Embryonic facial prominence (tissue), 1 donor: ENCODE measurements at regions not wholly inside any gene's neighbourhood (a gene's known extent, or its start where the extent isn't known, plus 50 kb on each side); places are given as distances from the start of the nearest gene placed in this dataset.
"Not testable (repeated sequence)": the region's sequence is repeated elsewhere in the genome, so short reads cannot be mapped to it uniquely, and the experiment has no call there.

ENCODE experiments used
- DNase-seq: peaks from one replicate; pipeline ENCODE4 v3.0.0-alpha.2; 2016; ENCODE audit errors: extremely low spot score

- no peak for DNase-seq
These were observed 52.1 kb downstream of the CARTPT start for GRCh38 chr5:71771191-71771590.

DNA sequence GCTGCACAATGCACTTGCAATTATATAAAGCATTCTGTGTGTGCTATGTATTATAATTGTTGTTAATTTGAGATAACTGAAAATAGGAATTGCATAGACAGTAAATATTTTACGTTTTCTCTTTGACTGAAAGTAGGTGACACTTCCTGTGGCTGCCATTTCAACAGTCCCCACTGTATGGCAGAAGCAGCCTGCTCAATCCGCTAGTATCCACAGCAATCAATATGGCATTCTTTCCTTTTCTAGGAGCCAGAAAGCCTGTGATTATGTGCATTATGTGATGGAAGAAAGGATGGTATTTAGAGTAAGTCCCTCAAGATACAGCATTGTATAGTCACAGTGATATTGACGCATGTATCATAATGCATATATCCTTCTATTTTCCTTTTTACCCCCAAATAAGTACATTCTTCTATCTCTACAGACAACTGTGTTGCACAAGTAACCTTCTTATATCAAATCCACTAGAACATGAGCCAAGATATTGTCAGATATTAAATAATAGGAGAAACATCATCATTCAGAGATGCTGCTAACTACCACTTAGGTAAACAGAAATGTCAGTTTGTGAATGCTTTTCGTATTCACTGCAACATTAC, 59.7 kb downstream of the CARTPT start:
- DNase-seq: peak; percentile 17

GRCh38 chr5:71780597-71780996, 61.5 kb downstream of the CARTPT start:
- DNase-seq: no peak

- DNase-seq: no peak
These were observed 63.3 kb downstream of the CARTPT start for GRCh38 chr5:71782393-71782770.

DNA sequence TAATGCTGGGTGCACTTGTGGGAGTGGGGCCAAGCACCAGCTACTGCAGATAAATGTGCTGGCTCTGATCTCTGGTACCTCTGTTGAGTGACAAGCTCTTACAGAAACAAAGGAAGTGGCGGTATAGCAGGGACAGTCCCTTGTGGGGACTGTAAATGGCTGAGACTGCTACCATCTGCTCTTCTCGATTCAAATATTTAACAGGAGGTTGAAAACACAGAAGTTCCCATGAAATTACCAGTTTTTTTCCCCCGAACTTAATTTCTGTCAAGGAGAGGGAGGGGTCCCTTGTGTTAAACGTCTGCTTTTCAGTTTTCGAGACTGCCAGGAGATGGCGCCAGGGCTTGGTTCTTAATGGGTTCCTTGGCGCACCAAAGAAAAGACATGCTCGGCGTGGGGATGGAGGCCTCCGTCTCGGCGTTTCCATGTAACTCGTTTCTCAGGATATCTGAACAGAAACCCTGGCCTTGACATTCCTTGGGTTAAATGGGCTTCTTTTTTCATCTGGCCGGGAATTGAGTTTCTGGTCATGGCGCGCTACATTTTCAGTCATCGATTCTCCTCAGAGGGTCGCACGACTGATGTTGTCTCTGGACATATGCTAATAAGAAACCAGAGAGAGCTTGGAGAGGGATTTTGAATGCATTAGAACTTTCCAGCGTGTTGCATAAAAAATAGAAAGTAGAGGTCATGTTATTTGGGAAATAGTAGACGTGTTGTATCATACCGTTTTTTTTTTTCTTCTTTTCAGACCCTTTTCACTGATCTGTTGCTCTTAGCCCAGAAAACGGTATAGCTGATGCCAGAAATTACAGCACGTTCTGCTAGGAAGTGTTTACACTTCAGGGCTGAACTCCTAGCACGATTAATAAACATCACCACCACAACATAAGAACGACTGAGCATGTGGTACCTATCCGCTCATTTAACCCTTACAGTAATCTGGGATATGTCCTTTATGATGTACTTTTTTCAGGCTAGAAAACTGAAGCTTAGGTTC, 64.0 kb downstream of the CARTPT start:
- peak; percentile 66 for DNase-seq

GRCh38 chr5:71783891-71784290, 64.8 kb downstream of the CARTPT start:
- DNase-seq: no peak

DNA sequence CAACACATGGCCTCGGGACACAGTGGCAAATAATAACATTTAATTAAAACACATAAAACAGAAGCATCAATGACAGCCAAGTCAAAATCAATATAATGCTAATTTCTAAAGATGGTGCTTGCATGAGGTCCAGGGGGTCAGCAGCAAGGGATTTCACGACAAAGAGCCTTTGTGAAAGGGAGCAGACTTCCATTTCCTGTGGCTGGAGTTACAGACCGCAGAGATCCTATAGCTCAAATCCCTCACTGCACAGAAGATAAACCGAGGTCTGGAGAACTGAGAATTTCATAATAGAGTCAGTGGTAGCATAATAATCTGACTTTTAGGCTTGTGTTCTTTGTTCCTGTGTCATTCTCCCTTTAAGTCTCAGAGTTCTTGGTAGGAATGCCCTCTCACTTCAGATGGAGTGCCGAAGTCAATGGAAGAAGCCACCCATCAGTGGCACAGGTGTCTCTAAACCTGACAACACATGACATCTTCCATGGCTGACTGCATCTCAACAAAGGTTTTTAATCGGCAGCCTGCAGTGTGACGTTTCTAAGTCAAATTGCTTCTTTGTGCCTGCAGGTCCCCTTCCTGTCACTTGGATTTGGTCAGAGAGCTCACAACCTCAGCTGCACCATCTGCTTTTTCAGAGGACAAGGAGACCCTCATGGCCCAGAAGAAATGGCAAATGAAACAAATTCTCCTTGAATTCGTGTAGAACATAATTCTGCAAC, 67.4 kb downstream of the CARTPT start:
- no peak for DNase-seq

DNA sequence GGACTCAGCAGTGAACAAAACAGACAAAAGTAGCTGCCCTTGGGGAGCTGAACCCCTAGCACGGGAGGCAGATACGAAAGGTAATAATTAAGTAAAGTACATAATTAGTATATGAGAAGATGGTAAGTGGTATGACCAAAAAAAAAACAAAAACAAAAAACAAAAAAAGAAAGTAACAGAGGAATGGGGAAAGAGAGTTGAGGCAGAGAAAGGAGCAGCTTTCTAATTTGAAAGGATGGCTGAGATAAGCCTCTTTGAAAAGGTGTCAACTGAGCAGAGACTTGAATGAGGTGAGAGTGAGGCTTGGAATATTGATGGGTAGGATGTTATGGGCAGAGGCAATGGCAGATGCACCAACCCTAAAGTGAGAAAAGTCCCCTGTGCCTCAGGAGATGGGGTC, 69.7 kb downstream of the CARTPT start:
- no peak for DNase-seq

DNA sequence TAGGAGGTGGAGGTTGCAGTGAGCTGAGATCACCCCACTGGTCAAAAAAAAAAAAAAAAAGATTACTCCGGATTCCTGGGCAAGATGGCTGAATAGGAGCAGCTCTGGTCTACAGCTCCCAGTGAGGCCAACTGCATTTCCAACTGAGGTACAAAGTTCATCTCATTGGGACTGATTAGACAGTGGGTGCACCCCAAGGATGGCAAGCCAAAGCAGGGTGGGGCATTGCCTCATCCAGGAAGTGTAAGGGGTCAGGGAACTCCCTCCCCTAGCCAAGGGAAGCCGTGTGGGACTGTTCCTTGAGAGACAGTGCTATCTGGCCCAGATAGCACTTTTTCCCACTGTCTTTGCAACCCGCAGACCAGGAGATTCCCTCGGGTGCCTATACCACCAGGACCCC, 70.7 kb downstream of the CARTPT start:
- no peak for DNase-seq

DNA sequence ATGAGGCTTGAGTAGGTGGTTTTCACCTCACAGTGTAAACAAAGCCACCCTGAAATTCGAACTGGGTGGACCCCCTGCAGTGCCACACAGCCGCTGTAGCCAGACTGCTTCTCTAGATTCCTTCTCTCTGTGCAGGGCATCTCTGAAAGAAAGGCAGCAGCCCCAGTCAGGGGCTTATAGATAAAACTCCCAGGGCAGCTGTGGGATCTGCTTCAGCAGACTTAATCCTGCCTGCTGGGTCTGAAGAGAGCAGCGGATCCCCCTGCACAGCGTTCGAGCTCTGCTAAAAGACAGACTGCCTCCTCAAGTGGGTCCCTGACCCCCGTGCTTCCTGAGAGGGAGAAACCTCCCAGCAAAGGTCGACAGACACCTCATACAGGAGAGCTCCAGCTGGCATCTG, 71.4 kb downstream of the CARTPT start:
- DNase-seq: no peak

DNA sequence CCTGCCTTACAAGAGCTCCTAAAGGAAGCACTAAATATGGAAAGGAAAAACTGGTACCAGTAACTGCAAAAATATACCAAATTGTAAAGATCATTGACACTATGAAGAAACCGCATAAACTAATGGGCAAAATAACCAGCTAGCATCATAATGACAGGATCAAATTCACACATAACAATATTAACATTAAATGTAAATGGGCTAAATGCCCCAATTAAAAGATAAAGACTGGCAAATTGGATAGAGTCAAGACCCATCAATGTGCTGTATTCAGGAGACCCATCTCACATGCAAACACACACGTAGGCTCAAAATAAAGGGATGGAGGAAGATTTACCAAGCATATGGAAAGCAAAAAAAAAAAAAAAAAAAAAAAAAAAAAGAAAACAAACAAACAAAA, 73.0 kb downstream of the CARTPT start:
- DNase-seq: not testable (repeated sequence)

- DNase-seq: no peak
These were observed 75.1 kb downstream of the CARTPT start for GRCh38 chr5:71794061-71794695.

GRCh38 chr5:71802673-71803072, 83.6 kb downstream of the CARTPT start:
- no peak for DNase-seq

DNA sequence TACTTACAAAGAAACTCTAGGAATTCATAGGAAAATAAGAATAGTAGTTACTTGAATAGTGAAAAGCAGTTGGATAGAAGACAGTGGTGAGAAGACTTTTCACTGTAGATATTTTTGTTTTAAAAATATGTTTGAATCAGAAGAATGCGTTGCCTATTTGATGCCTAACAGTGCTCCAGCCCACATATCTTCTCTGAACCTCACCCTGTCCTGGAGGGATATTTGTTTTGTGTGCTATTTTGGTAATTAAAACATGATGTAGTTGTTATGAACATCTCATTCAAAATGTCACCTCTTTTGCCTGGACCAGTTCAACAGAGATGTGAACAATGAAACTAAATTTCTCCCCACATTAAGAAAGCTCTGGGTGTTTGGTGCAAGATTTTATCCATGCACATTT, 87.6 kb downstream of the CARTPT start:
- DNase-seq: no peak

DNA sequence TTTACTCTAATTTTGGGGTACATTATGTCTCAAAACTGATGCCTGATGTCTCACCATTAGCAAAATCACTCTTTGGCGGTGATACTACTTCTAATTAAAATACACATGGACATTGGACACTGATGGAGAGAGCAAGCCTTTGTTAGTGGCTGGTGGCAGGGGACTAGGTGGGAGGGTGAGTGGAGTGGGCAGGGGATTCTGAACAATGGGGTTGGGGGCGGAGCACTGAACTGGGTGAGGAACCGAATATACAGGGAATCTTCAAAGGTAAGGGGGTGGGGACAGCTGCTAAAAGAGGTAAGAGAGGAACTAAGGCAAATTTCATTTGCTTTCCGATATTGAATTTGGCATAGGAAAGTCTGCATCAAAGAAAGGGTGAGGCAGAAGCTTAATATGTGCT, 88.8 kb downstream of the CARTPT start:
- DNase-seq: no peak

DNA sequence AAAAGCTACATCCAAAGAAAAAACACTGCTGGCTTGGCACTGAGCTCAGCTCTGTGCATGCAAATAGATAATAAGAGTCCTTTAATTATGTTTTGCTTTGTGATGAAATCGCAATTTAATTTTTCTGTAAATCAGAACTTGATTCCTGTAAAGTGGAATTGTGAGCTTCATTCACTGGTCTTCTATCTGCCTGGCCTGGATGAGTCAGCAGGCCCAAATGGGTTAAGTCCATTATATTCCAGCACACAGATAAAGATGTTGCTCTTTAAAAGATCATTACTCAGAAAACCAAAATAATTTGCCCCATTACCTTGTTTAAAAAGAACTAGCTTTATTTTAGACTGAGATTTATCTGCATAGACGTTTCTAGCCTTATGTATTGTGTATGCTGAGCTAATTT, 90.4 kb downstream of the CARTPT start:
- no peak for DNase-seq

GRCh38 chr5:71810023-71810422, 90.9 kb downstream of the CARTPT start:
- DNase-seq: no peak

DNA sequence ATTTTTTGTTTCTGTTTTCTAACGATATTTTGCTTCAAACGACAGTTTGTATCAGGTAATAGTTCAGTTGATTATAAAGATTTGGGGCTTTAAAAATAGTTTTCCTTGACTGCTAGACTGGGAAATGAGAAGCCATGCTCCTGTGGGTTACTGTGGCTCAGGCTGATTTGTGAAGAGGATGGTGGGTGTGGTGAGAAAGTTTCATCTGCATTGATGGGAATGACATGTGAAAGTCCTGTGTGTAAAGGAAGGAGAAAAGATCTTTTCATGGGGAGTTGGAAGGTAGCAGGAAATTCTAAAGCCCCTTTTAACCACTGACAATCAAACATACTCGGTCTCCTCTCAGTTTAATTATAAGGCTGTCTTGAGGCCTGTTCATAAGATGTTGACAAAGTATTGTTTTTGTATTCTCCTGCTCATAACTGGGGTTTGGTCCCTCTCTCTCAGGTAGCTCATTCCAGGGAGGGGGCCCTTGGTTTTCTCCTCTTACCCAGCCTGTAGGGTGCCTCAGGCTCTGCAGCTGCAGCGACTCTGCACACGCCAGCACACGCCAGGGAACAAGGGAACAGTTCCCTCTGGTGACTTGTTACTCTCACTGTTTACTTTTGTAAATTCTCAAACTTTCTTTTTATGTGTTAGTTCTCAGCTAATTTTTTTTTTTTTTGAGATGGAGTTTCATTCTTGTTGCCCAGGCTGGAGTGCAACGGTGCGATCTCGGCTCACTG, 91.6 kb downstream of the CARTPT start:
- no peak for DNase-seq

- DNase-seq: no peak
These were observed 92.7 kb downstream of the CARTPT start for GRCh38 chr5:71811779-71812178.

- no peak for DNase-seq
These were observed 97.2 kb downstream of the CARTPT start for GRCh38 chr5:71816307-71816706.

DNA sequence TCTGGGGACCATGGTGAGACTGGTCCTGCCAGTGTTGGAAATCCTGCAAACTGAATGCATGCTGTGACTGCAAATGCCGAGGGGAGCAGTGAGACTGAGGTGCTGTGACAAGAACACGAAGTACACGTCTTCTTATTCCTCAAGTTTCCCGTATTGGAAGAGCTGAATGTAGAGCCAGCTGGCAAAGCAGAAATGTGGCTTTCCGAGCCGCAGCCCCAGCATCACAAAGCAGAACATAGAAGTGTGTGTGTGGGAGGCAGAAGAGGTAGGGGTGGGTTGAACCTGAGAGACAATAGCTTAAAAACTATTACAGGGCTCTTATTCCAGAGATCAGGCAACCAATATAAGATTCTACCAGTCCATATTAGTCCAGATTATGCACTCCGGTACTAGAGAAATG, 98.8 kb downstream of the CARTPT start:
- DNase-seq: no peak
